ENCODE measurements at regions not wholly inside any gene's neighbourhood (a gene's known extent, or its start where the extent isn't known, plus 50 kb on each side); places are given as distances from the start of the nearest gene placed in this dataset.

GRCh38 chr2:236717120-236717519 is 147.5 kb downstream of the ACKR3 start:
- H3K9me3 Mint-ChIP-seq, result no peaks in the 10 kb centered on the region
- H3K27me3 Mint-ChIP-seq (ENCODE audit: low read depth), result no peaks in the 10 kb centered on the region
- no peak overlapping the region for H3K27ac Mint-ChIP-seq
- no peak overlapping the region for H3K4me3 Mint-ChIP-seq
- POLR2A ChIA-PET, result no interaction called here
- DNase-seq (ENCODE audit: low spot score) (no peak), ATAC-seq (no peak)
- CTCF ChIA-PET, result no interaction called here
- H3K4me1 Mint-ChIP-seq, result no peaks in the 10 kb centered on the region
- TF ChIP-seq ATF6 (CRISPR knock-in tag; IDR thresholded peaks at IDR 0.05), result no peak
- TF ChIP-seq FOXP4 (CRISPR knock-in tag; IDR thresholded peaks at IDR 0.05), result no peak
- no peak for TF ChIP-seq PRDM15 (CRISPR knock-in tag; IDR thresholded peaks at IDR 0.05)
- no peaks in the 10 kb centered on the region for H3K36me3 Mint-ChIP-seq

- Mint-ChIP-seq H3K9me3 (no peaks in the 10 kb centered on the region), H3K4me1 (no peaks in the 10 kb centered on the region), H3K4me3 (no peak overlapping the region), H3K36me3 (no peaks in the 10 kb centered on the region), H3K27me3 (ENCODE audit: low read depth) (no peaks in the 10 kb centered on the region), H3K27ac (no peak overlapping the region)
- ATAC-seq (no peak), DNase-seq (ENCODE audit: low spot score) (no peak)
- TF ChIP-seq NR1H2 (CRISPR knock-in tag; IDR thresholded peaks at IDR 0.05) (no peak), RELA (CRISPR knock-in tag; IDR thresholded peaks at IDR 0.05; ENCODE audit: borderline replicate concordance) (no peak), NFE2L1 (CRISPR knock-in tag; IDR thresholded peaks at IDR 0.05) (no peak), ZNF317 (CRISPR knock-in tag; IDR thresholded peaks at IDR 0.05; ENCODE audit: borderline replicate concordance, low read depth) (no peak), ZBTB43 (CRISPR knock-in tag; IDR thresholded peaks at IDR 0.05) (no peak), ATF3 (CRISPR knock-in tag; conservative IDR thresholded peaks at IDR 0.05) (no peak)
- POLR2A ChIA-PET, result no interaction called here
- CTCF ChIA-PET, result no interaction called here
These were observed 148.1 kb downstream of the ACKR3 start for GRCh38 chr2:236717729-236718128.

- Mint-ChIP-seq H3K27me3 (ENCODE audit: low read depth) (no peaks in the 10 kb centered on the region), H3K36me3 (no peaks in the 10 kb centered on the region), H3K27ac (no peak overlapping the region), H3K4me3 (no peak overlapping the region), H3K9me3 (no peaks in the 10 kb centered on the region), H3K4me1 (no peaks in the 10 kb centered on the region)
- ChIA-PET POLR2A (no interaction called here), CTCF (no interaction called here)
- ATAC-seq, result no peak
- DNase-seq (ENCODE audit: low spot score), result no peak
- no peak for TF ChIP-seq ZMAT4 (CRISPR knock-in tag; IDR thresholded peaks at IDR 0.05)
- TF ChIP-seq NR2C2 (CRISPR knock-in tag; IDR thresholded peaks at IDR 0.05), result no peak
- TF ChIP-seq GTF2I (CRISPR knock-in tag; conservative IDR thresholded peaks at IDR 0.05), result no peak
- TF ChIP-seq ESRRA (CRISPR knock-in tag; IDR thresholded peaks at IDR 0.05; ENCODE audit: borderline replicate concordance), result no peak
- no peak for TF ChIP-seq FOXP1 (CRISPR knock-in tag; IDR thresholded peaks at IDR 0.05; ENCODE audit: borderline replicate concordance)
- TF ChIP-seq ZNF532 (CRISPR knock-in tag; IDR thresholded peaks at IDR 0.05; ENCODE audit: borderline replicate concordance), result no peak
These were observed 148.8 kb downstream of the ACKR3 start for GRCh38 chr2:236718207-236718992.
